ENCODE measurements at regions not wholly inside any gene's neighbourhood (a gene's known extent, or its start where the extent isn't known, plus 50 kb on each side); places are given as distances from the start of the nearest gene placed in this dataset.
A peak's percentile ranks its signal among the peaks of the same experiment; 100 is the strongest.

DNA sequence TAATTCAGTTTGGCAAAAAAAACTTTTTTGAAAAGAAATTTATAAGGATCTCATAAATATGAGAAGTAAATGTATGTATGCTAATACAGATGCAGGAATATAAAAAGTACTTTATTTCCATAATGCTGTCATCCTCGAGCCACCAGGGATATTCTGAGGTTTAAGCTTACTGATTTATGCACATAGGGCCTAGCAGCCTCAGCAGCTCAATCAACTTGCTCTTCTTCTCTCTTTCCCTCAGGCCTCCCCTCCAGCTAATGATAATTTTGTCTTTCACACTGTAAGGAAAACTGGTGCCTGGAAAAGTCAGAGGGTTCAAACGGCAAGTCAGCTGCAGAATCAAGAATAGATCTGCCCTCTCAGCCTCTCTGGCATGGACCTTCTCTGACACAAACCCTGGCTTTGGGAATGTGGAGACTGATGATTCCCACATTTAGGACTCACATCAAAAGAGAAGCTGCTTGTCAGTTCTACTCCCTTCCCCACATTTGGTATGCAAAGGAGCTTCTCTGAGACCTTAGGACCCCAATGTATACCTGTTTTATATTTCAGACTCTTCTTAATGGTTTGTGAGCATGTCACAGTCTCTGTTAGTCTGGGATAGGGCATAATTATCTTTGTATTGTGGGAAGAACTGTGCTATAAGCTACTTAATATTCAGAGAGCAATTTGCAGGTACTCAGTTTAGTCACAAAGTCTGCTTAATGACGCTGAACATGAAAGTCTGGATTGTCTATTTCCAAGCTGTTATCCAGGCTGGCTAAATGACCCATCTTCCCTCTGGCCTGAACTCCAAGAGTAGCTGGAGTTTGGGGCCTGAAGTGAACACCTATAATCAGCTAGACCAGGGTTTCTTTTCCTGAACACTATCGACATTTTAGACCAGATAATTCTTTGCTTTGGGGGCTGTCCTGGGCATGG is 52.1 kb upstream of the DIPK1A start:
- Mint-ChIP-seq H3K27me3 (peaks cover 4% of the 10 kb centered on the region), H3K4me1 (peaks cover 3% of the 10 kb centered on the region), H3K9me3 (no peaks in the 10 kb centered on the region), H3K4me3 (no peak overlapping the region), H3K27ac (no peak overlapping the region), H3K36me3 (peaks cover 2% of the 10 kb centered on the region)
- ATAC-seq (ENCODE audit: low read depth) = no peak
- DNase-seq (ENCODE audit: low spot score in 2 of 2) = no peak

GRCh38 chr1:93014168-93014567 is 52.9 kb upstream of the DIPK1A start:
- Mint-ChIP-seq H3K9me3 (no peaks in the 10 kb centered on the region), H3K4me1 (peaks cover 3% of the 10 kb centered on the region), H3K36me3 (peaks cover 2% of the 10 kb centered on the region), H3K27ac (no peak overlapping the region), H3K27me3 (peaks cover 4% of the 10 kb centered on the region), H3K4me3 (no peak overlapping the region)
- ATAC-seq (ENCODE audit: low read depth) (no peak), DNase-seq (ENCODE audit: low spot score in 2 of 2) (no peak)

- no peak overlapping the region for H3K27ac Mint-ChIP-seq
- H3K4me3 Mint-ChIP-seq = no peak overlapping the region
- peaks cover 2% of the 10 kb centered on the region for H3K36me3 Mint-ChIP-seq
- DNase-seq (ENCODE audit: low spot score in 2 of 2) (no peak), ATAC-seq (ENCODE audit: low read depth) (no peak)
- H3K27me3 Mint-ChIP-seq = peaks cover 5% of the 10 kb centered on the region
- H3K4me1 Mint-ChIP-seq = peaks cover 3% of the 10 kb centered on the region
- no peaks in the 10 kb centered on the region for H3K9me3 Mint-ChIP-seq
Observed at GRCh38 chr1:93015590-93015989, 54.3 kb upstream of the DIPK1A start.

GRCh38 chr1:93016171-93016570 is 54.9 kb upstream of the DIPK1A start:
- H3K27me3 Mint-ChIP-seq = peaks cover 5% of the 10 kb centered on the region
- ATAC-seq (ENCODE audit: low read depth) = no peak

GRCh38 chr1:93021539-93022134 is 57.4 kb upstream of the MTF2 start:
- ATAC-seq (ENCODE audit: low read depth) = peak; percentile 83
- Mint-ChIP-seq H3K9me3 (no peaks in the 10 kb centered on the region), H3K27me3 (peaks cover 5% of the 10 kb centered on the region), H3K27ac (no peak overlapping the region), H3K4me3 (peak overlapping the region; percentile 38), H3K4me1 (peaks cover 3% of the 10 kb centered on the region), H3K36me3 (no peaks in the 10 kb centered on the region)
- peak in 1 of 2 donors; percentile 47 for DNase-seq (ENCODE audit: low spot score in 2 of 2)

More at GRCh38 chr1:93016171-93016570, 54.9 kb upstream of the DIPK1A start:
- peaks cover 3% of the 10 kb centered on the region for H3K4me1 Mint-ChIP-seq
- H3K9me3 Mint-ChIP-seq = no peaks in the 10 kb centered on the region
- no peak for DNase-seq (ENCODE audit: low spot score in 2 of 2)
- H3K27ac Mint-ChIP-seq = no peak overlapping the region
- no peak overlapping the region for H3K4me3 Mint-ChIP-seq
- peaks cover 2% of the 10 kb centered on the region for H3K36me3 Mint-ChIP-seq

- H3K27ac Mint-ChIP-seq = no peak overlapping the region
- DNase-seq (ENCODE audit: low spot score in 2 of 2) = no peak
- peak overlapping the region; percentile 22 for H3K4me3 Mint-ChIP-seq
- H3K36me3 Mint-ChIP-seq = no peaks in the 10 kb centered on the region
- no peaks in the 10 kb centered on the region for H3K9me3 Mint-ChIP-seq
- ATAC-seq (ENCODE audit: low read depth) = no peak
- H3K27me3 Mint-ChIP-seq = peaks cover 5% of the 10 kb centered on the region
- H3K4me1 Mint-ChIP-seq = peaks cover 3% of the 10 kb centered on the region
Observed at GRCh38 chr1:93022580-93022979, 56.5 kb upstream of the MTF2 start.

- no peaks in the 10 kb centered on the region for H3K9me3 Mint-ChIP-seq
- peaks cover 3% of the 10 kb centered on the region for H3K4me1 Mint-ChIP-seq
- no peak for DNase-seq (ENCODE audit: low spot score in 2 of 2)
- no peak overlapping the region for H3K27ac Mint-ChIP-seq
- ATAC-seq (ENCODE audit: low read depth) = no peak
- H3K36me3 Mint-ChIP-seq = no peaks in the 10 kb centered on the region
- peaks cover 6% of the 10 kb centered on the region for H3K27me3 Mint-ChIP-seq
- no peak overlapping the region for H3K4me3 Mint-ChIP-seq
Observed at GRCh38 chr1:93023281-93023680, 55.8 kb upstream of the MTF2 start.

GRCh38 chr1:93025572-93025971 is 53.5 kb upstream of the MTF2 start:
- DNase-seq (ENCODE audit: low spot score in 2 of 2) (no peak), ATAC-seq (ENCODE audit: low read depth) (no peak)
- Mint-ChIP-seq H3K4me1 (peaks cover 7% of the 10 kb centered on the region), H3K27ac (no peak overlapping the region), H3K4me3 (no peak overlapping the region), H3K27me3 (peaks cover 5% of the 10 kb centered on the region), H3K9me3 (no peaks in the 10 kb centered on the region), H3K36me3 (no peaks in the 10 kb centered on the region)

GRCh38 chr1:93028542-93028941 is 50.5 kb upstream of the MTF2 start:
- peaks cover 9% of the 10 kb centered on the region for H3K4me1 Mint-ChIP-seq
- DNase-seq (ENCODE audit: low spot score in 2 of 2) (no peak), ATAC-seq (ENCODE audit: low read depth) (no peak)
- H3K27me3 Mint-ChIP-seq = peaks cover 5% of the 10 kb centered on the region
- H3K4me3 Mint-ChIP-seq = no peak overlapping the region
- no peak overlapping the region for H3K27ac Mint-ChIP-seq
- no peaks in the 10 kb centered on the region for H3K36me3 Mint-ChIP-seq
- H3K9me3 Mint-ChIP-seq = no peaks in the 10 kb centered on the region

Measured in memory B cell (primary cell).